Tongue (tissue), 1 donor: ENCODE measurements at regions not wholly inside any gene's neighbourhood (a gene's known extent, or its start where the extent isn't known, plus 50 kb on each side); places are given as distances from the start of the nearest gene placed in this dataset.
"Not testable (repeated sequence)": the region's sequence is repeated elsewhere in the genome, so short reads cannot be mapped to it uniquely, and the experiment has no call there.

ENCODE experiments used
- DNase-seq: peaks from one replicate; pipeline ENCODE4 v3.0.0-alpha.2; 2015

DNA sequence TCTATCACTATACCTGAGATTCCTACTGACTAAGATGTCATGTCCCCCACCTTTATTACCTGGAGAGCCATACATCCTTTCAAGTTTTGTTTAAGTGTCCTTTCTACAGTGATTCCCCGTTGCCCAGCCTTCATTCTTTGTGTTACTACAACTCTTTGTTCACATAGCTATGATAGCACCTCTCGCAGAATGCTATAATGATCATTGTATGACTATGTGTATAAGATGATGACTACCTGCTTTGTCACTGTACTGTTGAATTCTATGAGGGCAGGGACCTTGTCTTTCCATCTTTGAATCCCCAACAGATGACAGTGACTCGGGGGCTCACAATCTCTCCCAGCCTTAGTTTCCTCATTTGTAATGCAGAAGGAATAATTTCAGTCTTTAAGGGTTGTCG lies 361.2 kb downstream of the NPR3 start:
- DNase-seq: no peak

DNA sequence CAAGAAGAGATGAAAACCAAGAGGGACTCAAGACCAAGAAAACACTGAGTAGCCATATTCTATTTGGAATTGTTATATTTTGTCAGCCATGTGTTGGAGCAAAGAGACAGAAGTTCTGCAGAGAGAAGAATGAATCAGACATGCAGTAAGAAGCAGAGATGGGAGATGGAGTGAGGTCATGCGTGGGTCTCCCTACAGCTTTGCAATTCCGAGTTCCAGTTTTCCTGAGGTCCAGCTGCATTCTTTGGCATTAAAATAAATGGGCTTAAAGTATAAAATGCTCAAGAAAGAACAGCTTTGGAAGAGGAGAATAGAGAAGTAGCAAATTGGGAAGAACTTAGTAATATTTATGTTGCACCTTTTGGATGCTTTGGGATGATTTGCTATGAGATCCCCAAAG lies 361.6 kb downstream of the NPR3 start:
- no peak for DNase-seq

DNA sequence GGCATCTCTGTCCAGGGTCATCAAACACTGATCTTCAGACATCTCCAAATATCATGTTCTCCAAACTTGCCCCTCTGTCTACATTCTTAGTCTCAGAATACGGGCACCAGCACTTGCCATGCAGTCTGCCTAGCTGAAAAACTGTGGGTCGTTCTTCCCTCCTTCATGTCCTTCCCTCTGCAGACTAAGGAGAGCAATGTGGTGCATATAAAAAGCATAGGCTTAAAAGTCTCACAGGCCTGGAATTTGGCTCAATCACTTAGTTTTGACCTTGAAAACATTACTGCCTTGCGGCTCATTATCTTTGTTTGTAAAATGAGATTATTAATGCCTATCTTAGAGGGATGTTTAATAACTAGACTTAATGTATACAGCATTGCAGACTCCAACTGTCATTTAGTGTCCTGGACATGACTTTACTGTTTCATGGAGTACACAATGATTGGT lies 362.8 kb downstream of the NPR3 start:
- DNase-seq: no peak

- no peak for DNase-seq
Measured at GRCh38 chr5:33074548-33074947, 363.4 kb downstream of the NPR3 start.

- no peak for DNase-seq
Measured at GRCh38 chr5:33075731-33076130, 364.6 kb downstream of the NPR3 start.

GRCh38 chr5:33079548-33079947 lies 361.2 kb upstream of the TARS1 start:
- DNase-seq: no peak

GRCh38 chr5:33080287-33080686 lies 360.5 kb upstream of the TARS1 start:
- DNase-seq: no peak

- DNase-seq: no peak
Measured at GRCh38 chr5:33088176-33088575, 352.6 kb upstream of the TARS1 start.

DNA sequence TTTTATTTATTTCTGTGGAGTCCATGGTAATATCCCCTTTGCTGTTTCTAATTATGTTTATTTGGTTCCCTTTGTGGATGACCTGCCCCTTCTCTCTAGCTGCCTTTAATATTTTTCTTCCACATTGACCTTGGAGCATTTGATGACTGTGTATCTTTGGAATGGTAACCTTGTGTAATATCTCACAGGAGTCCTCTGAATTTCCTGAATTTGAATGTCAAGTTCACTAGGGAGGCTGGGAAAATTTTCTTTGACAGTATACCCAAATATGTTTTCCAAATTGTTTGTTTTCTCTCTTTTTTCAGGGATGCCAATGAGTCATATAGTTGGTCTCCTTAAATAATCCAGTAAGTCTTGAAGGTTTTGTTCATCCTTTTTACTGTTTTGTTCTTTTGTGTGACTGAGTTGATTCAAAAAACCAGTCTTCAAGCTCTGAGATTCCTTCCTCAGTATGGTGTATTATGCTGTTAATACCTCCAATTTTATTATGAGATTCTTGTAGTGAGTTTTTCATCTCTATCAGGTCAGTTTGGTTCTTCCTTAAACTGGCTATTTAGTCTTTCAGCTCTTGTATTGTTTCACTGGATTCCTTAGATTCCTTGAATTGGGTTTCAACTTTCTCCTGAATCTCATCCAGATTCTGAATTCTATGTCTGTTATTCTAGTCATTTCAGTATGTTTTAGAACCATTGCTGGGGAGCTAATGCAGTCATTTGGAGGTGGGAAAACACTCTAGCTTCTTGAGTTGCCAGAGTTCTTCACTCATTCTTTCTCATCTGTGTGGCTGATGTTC lies 349.0 kb upstream of the TARS1 start:
- DNase-seq: no peak

DNA sequence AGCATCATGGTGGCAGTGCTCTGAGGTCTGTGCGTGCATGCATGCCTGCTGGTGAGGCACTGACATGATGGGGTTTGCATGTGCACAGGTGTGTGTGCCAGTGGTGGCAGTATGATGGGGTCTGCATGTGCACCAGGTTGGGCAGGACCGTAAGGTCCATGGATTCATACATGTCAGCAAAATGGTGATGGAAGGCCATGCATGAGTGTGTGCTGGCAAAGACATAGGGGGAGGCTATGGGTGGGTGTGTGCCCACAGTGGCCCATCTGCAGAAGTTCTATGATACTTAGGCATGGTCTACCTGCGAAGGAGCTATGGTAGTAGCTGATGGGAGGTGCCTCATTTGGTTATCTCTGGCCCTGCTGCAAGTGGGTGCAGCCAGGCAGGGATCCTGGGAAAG lies 348.0 kb upstream of the TARS1 start:
- no peak for DNase-seq

GRCh38 chr5:33102551-33102950 lies 338.2 kb upstream of the TARS1 start:
- DNase-seq: no peak

- no peak for DNase-seq
Measured at GRCh38 chr5:33105521-33105941, 335.2 kb upstream of the TARS1 start.

DNA sequence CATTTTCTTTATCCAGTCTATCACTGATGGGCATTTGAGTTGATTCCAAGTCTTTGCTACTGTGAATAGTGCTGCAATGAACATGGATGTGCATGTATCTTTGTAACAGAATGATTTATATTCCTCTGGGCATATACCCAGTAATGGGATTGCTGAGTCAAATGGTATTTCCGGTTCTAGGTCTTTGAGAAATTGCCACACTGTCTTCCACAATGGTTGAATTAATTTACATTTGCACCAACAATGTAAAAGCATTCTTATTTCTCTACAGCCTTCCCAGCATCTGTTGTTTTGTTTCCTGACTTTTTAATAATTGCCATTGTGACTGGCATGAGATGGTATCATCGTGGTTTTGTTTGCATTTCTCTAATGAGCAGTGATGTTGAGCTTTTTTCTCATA lies 330.3 kb upstream of the TARS1 start:
- not testable (repeated sequence) for DNase-seq

DNA sequence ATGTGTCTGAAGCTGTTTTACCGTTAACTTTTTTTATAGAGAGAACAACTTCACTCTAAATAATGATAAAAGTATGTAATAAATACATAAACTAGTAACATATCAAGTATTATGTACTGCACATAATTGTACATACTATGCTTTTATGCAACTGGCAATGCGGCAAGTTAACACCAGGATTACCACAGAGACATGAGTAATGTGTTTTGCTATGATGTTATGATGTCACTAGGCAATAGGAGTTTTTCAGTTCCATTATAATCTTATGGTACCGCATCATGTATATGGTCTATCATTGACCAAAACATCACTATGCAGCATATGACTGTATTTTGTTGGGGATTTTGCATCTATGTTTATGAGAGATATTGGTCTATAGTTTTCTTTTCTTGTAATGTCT lies 326.4 kb upstream of the TARS1 start:
- DNase-seq: no peak

DNA sequence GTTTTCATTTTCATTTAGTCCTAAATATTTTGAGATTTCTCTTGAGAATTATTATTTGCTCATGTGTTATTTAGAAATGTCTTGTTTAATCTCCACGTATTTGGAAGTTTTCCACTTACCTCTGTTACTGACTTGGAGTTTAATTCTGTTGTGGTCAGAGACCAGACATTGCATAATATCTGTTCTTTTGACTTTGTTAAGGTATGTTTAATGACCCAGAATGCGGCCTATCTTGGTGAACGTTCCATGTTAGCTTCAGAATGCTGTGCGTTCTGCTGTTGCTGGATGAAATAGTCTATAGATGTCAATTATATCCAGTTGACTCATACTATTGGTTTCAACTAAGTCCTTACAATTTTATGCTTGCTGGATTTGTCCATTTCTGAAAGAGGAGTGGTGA lies 325.3 kb upstream of the TARS1 start:
- DNase-seq: no peak

GRCh38 chr5:33118761-33119415 lies 321.9 kb upstream of the TARS1 start:
- DNase-seq: no peak

DNA sequence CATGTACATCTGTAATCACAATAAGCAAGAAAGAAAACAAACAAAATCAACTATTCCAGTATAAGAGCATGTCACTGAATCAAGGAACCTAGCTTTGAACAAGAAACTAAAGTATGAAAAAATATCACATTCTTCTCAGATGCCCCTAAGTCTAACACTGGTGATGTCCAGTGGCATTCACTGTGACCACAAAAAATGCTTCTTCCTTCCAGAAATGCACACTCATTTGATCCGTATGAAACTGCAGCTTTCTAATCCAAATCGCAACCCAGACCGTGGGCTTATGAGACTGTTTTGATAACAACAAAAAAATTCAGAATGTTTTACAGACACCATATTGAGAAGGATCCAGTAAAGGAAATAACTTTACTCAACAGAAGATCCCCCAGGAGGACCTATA lies 320.1 kb upstream of the TARS1 start:
- no peak for DNase-seq

- no peak for DNase-seq
Measured at GRCh38 chr5:33129309-33129708, 311.5 kb upstream of the TARS1 start.

- no peak for DNase-seq
Measured at GRCh38 chr5:33136785-33137184, 304.0 kb upstream of the TARS1 start.

DNA sequence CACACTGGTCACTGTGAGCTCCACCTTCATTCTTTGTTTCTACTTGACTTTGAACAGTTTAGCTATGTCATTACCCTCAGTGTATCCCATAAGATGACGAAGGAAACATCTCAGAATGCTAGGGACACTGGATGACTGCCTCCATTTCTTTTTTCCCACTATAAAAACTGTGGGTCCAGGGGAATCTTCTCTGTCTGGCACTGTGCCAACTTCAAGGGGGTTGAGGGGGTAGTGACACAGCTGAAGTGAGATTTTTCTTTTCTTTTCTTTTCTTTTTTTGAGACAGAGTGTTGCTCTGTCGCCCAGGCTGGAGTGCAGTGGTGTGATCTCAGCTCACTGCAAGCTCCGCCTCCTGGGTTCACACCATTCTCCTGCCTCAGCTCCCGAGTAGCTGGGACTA lies 302.6 kb upstream of the TARS1 start:
- DNase-seq: not testable (repeated sequence)

DNA sequence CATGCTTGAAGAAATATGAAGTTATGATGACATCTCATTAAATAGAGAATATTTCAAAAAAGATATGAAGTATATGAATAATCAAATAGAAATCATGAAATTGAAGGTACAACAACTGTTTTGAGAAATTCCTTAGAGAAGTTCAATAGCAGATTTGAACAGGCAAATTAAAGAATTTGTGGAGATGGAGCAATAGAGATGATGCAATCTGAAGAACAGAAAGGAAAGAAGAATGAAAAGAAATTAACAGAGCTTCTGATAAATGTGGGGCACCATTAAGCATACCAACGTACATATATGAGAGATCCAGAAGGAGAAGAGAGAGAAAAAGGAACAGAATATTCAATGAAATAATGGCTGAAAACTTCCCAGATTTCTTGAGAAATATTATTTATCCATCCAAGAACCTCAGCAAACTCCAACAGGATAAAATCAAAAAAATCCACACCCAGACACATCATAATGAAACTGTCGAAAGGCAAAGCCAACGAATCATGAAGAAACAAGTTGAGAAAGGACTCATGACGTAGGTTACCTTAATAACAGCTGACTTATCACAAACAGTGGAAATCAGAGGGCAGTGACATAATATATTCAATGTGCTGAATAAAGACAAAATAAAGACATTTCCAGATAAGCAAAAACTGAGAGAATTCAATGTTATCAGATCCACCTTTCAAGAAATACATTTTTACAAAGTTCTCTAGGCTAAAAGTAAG lies 297.2 kb upstream of the TARS1 start:
- DNase-seq: no peak

GRCh38 chr5:33146881-33147280 lies 293.9 kb upstream of the TARS1 start:
- no peak for DNase-seq

- peak; percentile 79 for DNase-seq
Measured at GRCh38 chr5:33148076-33148513, 292.7 kb upstream of the TARS1 start.
